ENCODE measurements at regions not wholly inside any gene's neighbourhood (a gene's known extent, or its start where the extent isn't known, plus 50 kb on each side); places are given as distances from the start of the nearest gene placed in this dataset.

- no peak for TF ChIP-seq CTCF (IDR thresholded peaks at IDR 0.05; ENCODE audit: low read length)
- TF ChIP-seq EZH2 (optimal IDR thresholded peaks at IDR 0.05; ENCODE audit: low read depth, low read length), result no peak
- TF ChIP-seq EZH2phosphoT487 (IDR thresholded peaks at IDR 0.05; ENCODE audit: low read length), result no peak
These were observed 232.1 kb downstream of the BRD1 start for GRCh38 chr22:49595465-49596078.

All from MM.1S (cell line).